ENCODE measurements at regions not wholly inside any gene's neighbourhood (a gene's known extent, or its start where the extent isn't known, plus 50 kb on each side); places are given as distances from the start of the nearest gene placed in this dataset.
A peak's percentile ranks its signal among the peaks of the same experiment; 100 is the strongest.
"Not testable (repeated sequence)": the region's sequence is repeated elsewhere in the genome, so short reads cannot be mapped to it uniquely, and the experiment has no call there.

GRCh38 chr3:30438126-30438525 lies 168.3 kb upstream of the TGFBR2 start:
- DNase-seq (ENCODE audit: low spot score), result no peak

GRCh38 chr3:30439451-30440053 lies 166.8 kb upstream of the TGFBR2 start:
- DNase-seq (ENCODE audit: low spot score), result no peak

GRCh38 chr3:30440147-30440604 lies 166.2 kb upstream of the TGFBR2 start:
- no peak for DNase-seq (ENCODE audit: low spot score)

GRCh38 chr3:30440880-30441279 lies 165.5 kb upstream of the TGFBR2 start:
- no peak for DNase-seq (ENCODE audit: low spot score)

GRCh38 chr3:30443756-30444673 lies 162.4 kb upstream of the TGFBR2 start:
- DNase-seq (ENCODE audit: low spot score), result peak; percentile 17

GRCh38 chr3:30448450-30449289 lies 157.7 kb upstream of the TGFBR2 start:
- DNase-seq (ENCODE audit: low spot score), result peak; percentile 55

GRCh38 chr3:30449290-30449632 lies 157.1 kb upstream of the TGFBR2 start:
- DNase-seq (ENCODE audit: low spot score), result no peak

GRCh38 chr3:30452446-30452845 lies 154.0 kb upstream of the TGFBR2 start:
- DNase-seq (ENCODE audit: low spot score), result no peak

GRCh38 chr3:30453360-30454039 lies 152.9 kb upstream of the TGFBR2 start:
- peak; percentile 48 for DNase-seq (ENCODE audit: low spot score)

- no peak for DNase-seq (ENCODE audit: low spot score)
Measured at GRCh38 chr3:30454636-30455035, 151.8 kb upstream of the TGFBR2 start.

GRCh38 chr3:30455112-30455511 lies 151.3 kb upstream of the TGFBR2 start:
- DNase-seq (ENCODE audit: low spot score), result not testable (repeated sequence)

- peak; percentile 87 for DNase-seq (ENCODE audit: low spot score)
Measured at GRCh38 chr3:30455840-30456239, 150.6 kb upstream of the TGFBR2 start.

- DNase-seq (ENCODE audit: low spot score), result no peak
Measured at GRCh38 chr3:30456264-30456663, 150.1 kb upstream of the TGFBR2 start.

GRCh38 chr3:30457081-30457480 lies 149.3 kb upstream of the TGFBR2 start:
- DNase-seq (ENCODE audit: low spot score), result peak; percentile 75

GRCh38 chr3:30457726-30458125 lies 148.7 kb upstream of the TGFBR2 start:
- DNase-seq (ENCODE audit: low spot score), result no peak

GRCh38 chr3:30458376-30459171 lies 147.8 kb upstream of the TGFBR2 start:
- no peak for DNase-seq (ENCODE audit: low spot score)

- DNase-seq (ENCODE audit: low spot score), result no peak
Measured at GRCh38 chr3:30461311-30461710, 145.1 kb upstream of the TGFBR2 start.

GRCh38 chr3:30462721-30463470 lies 143.5 kb upstream of the TGFBR2 start:
- DNase-seq (ENCODE audit: low spot score), result no peak

GRCh38 chr3:30464381-30464780 lies 142.0 kb upstream of the TGFBR2 start:
- no peak for DNase-seq (ENCODE audit: low spot score)

GRCh38 chr3:30465454-30465853 lies 140.9 kb upstream of the TGFBR2 start:
- no peak for DNase-seq (ENCODE audit: low spot score)
